ENCODE measurements at regions not wholly inside any gene's neighbourhood (a gene's known extent, or its start where the extent isn't known, plus 50 kb on each side); places are given as distances from the start of the nearest gene placed in this dataset.

- TF ChIP-seq CTCF (IDR thresholded peaks at IDR 0.05) (no peak), POLR2A (IDR thresholded peaks at IDR 0.05) (no peak)
Observed at GRCh38 chr5:26227245-26227644, 811.1 kb downstream of the CDH9 start.
